HK-2 (cell line): ENCODE measurements at regions not wholly inside any gene's neighbourhood (a gene's known extent, or its start where the extent isn't known, plus 50 kb on each side); places are given as distances from the start of the nearest gene placed in this dataset.
"Not testable (repeated sequence)": the region's sequence is repeated elsewhere in the genome, so short reads cannot be mapped to it uniquely, and the experiment has no call there.

Experiments used
- DNase-seq: peaks from one replicate; pipeline ENCODE4 v3.0.0-alpha.2; 2018; ENCODE audit not compliant: unreplicated experiment

DNA sequence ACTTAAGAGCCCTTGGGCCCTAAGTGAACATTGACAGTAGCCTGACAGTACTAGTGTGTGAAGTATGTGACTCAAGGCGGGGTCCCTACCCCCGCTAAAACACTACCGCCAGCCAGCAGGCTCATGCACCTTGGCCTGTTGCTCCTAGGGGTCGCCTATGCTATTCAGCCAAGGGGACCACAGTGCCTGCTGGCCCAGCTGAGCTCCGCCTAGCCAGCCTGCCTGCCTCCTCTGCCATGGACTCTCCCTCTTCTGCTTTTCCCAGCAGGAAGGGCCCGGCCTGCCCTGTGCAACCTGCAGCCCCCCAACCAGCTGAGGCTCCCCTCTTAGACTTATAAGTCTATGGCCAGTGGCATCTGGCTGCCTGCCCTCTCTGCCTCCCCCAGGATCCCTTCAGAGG, 193.1 kb downstream of the MSX2 start:
- DNase-seq: not testable (repeated sequence)

DNA sequence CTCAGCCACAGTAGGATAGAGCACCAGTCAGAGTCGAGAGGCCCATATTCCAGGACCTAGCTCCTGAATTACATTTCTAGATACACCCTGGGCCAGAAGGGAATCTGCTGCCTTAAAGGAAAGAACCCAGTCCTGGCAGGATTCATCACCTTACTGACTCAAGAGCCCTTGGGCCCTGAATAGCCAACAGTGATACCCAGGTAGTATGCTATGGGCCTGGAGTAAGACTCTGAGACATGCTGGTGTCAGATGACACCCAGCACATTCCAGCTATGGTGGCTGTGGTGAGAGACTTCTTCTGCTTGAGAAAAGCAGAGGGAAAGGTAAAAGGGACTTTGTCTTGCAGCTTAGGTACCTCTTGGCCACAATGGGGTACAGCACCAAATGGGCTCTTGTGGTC, 192.5 kb downstream of the MSX2 start:
- not testable (repeated sequence) for DNase-seq

DNA sequence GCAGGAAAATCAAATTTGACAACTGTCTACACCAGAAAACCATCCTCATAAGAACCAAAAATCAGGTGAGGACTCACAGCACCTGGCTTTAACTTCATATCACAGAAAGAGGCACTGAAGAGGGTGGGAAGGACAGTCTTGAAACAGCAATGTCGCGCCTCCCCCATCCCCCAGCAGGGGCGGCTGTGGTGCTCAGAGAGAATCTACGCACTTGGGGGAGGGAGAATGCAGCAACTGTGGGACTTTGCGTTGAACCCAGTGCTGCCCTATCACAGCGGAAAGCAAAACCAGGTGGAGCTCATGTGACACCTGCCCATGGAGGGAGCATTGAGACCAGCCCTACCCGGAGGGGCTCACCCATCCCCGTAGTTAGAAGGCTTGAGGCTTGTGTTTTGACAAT, 191.8 kb downstream of the MSX2 start:
- DNase-seq: no peak

DNA sequence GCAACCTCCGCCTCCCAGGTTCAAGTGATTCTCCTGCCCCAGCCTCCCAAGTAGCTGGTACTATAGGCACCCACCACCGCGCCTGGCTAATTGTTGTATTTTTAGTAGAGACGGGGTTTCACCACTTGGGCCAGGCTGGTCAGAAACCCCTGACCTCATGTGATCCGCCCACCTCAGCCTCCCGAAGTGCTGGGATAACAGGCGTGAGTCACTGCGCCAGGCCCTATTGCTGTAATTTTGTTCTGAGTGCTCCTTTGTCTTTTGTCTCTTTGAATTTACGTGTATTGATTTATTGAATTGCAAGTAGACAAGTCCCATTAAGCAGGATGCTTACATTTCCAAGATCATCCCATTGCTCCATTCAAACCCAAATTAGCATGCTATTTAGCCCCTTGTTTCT, 186.7 kb downstream of the MSX2 start:
- DNase-seq: no peak

DNA sequence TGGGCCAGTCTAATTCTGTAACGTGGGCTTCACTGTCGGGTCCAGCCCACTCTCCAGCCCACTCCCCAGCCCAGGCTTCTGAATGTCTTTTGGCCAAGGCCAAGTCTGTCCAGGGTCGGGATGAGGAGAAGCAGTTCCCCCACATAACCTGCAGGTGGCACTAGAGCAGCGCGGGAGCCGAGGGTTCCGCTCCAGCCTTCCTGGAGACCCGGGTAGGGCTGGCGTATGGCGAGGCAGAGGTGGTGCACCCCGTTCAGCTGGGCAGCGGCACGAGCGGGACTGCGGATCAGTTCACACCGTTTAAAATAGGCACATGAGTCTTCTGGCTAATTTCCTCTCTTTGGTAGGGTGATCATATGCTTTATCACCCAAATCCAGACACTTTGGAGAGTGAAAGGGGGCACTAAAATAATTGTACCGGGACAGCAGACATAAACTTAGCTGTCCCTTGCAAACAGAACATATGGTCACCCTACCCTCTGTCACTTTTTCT, 185.9 kb downstream of the MSX2 start:
- DNase-seq: peak; percentile 48

DNA sequence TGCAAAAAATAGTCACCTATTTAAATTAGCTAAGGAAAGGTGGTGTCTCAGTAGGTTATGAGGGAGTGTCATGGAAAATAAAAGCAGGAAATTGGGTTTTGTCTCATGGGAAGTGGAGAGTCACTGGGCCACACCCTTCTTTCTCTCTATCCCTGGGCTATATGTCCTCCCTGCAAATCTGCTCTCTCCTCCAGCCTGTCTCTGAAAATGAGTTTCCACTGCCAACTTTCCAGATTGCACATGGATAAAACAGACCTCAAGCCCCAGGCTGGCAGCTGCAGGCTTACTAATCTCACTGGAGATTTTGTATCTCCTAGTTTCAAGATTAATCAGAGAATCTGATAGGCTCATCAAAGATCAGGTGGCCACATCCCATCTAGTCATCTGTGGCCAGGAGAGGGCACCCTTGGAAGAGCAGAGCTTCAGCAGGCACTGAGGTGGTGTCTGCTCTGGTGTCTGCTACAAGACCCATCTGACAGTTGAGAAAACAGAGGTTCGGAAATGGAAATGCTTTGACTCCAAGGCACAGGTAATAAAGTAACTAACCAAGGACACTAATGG, 178.9 kb downstream of the MSX2 start:
- DNase-seq: no peak

DNA sequence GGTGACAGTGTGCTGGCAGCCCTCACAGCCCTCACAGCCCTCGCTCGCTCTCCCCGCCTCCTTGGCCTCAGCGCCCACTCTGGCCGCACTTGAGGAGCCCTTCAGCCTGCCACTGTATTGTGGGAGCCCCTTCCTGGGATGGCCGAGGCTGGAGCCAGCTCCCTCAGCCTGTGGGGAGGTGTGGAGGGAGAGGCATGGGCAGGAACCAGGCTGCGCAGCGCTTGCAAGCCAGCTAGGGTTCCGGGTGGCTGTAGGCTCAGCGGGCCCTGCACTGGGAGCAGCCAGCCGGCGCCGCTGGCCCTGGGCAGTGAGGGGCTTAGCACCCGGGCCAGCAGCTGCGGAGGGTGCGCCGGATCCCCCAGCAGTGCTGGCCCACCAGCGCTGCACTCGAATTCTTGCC, 177.0 kb downstream of the MSX2 start:
- no peak for DNase-seq

DNA sequence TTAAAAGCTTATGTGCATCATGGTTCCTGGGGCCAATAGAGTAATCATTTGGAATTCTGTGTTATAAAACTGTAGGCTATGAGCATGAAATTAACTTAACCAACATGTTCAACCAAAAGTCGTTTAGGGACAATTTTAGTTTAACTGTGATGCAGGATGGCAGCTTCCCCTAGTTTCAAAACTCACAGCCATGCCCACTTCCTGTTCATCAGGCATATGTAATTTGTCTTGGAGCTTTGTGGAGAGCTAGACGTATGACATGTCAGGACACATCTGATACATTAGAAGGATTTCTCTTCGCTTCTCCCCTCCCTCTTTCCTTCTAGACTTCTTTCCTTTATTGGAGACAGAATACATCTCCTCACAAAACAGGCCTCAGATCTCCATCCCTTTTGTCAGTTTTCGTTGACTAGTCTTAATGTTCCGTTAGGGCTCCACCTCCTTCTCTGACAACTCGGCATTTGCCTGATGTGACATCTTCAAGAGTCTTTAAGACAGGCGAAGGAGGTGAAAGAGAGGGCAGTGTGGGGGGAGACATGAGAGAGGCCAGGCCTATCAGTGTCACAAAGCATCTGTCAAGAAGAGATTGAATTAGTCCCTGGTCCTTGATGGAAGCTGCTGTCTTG, 176.0 kb downstream of the MSX2 start:
- no peak for DNase-seq

DNA sequence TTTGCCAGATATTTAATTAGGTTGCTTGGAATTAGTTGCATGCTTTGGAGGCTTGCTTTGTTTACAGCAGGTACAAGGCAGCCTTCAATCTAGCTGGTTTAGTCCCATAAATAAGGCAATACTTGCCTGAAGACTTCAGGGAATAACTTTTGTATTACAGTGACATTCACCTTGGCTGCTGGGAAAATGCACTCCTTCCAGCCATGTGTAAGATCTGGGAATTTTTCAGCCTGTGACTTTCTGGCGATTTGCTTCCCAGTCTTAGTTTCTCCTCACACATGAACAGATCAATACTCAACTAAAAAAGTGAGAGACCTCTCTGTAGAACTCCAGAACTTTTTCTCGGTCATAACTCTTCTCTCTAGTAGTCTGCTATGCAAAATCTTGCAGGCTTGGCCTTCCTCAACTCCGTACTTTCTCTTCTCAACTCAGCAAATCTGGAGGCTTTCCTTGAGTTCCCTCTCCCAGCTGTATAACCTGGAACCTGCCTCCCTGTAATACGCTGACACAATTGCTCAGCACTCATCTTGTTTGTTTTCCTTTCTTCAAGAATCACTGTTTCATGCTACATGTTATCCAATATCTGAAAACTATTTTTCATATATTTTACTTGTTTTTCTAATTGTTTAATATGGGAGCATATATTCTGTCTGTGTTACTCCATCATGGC, 173.0 kb downstream of the MSX2 start:
- DNase-seq: no peak

DNA sequence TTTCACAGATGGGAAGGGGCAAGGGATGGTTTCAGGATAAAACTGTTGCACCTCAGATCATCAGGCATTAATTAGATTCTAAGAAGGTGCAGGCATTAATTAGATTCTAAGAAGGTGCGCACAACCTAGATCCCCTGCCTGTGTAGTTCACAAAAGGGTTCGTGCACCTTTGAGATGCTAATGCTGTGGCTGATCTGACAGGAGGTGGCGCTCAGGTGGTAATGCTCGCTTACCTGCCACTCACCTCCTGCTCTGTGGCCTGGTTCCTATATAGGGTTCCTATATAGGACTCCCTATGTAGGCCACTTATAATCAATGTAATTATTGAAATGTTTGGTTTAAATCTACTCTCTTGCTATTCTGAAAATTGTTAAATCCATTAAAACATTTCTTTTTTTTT, 171.0 kb downstream of the MSX2 start:
- no peak for DNase-seq

DNA sequence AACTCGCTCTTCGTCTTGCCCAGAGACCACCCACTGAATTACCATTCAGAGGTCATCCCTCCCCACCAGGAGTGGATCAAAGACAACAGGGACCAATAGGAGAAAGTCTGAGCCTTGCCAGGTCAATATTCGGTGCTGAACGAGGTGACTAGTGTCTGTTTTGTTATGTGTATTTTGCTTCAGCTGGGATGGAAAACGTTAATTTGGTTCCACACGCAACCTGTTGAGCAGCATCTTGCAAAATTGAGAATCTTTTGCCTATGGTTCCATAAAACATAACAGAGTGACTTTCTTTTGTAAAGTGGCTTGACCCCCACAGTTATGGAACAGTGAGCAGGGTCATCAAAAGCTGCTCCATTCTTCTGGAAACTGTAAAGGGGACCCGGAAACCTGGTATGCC, 168.4 kb downstream of the MSX2 start:
- DNase-seq: no peak

DNA sequence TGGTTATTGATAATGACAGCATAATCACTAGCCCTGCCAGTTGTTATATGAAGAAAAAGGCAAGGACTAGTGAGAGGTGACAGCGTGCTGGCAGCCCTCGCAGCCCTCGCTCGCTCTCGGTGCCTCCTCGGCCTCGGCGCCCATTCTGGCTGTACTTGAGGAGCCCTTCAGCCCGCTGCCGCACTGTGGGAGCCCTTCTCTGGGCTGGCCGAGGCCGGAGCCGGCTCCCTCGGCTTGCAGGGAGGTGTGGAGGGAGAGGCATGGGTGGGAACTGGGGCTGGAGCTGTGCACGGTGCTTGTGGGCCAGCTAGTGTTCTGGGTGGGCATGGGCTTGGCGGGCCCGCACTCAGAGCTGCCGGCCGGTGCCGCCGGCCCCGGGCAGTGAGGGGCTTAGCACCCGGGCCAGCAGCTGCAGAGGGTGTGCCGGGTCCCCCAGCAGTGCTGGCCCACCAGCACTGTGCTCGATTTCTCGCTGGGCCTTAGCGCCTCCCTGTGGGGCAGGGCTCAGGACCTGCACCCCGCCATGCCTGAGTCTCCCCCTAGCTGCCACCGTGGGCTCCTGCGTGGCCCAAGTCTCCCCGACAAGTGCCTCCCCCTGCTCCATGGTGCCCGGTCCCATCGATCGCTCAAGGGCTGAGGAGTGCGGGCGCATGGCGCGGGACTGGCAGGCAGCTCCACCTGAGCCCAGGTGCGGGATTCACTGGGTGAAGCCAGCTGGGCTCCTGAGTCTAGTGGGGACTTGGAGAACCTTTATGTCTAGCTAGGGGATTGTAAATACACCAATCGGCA, 156.2 kb downstream of the MSX2 start:
- DNase-seq: not testable (repeated sequence)

DNA sequence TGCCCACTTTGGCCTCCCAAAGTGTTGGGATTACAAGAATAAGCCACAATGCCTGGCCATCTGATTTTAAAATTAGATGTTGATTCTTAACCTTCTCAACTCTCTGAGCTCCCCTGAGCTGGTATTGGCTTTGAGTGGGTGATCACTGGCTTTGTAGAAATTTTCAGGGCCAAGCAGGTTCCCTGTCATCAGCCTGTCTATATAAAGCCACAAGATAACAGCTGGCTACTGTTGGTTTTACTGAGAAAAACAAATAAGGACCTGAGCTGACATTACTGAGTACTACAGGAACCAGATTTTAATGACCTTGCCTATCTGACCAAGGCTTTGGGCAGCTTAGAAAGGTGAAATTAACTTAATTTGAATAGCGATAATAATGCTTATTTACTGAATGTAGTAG, 153.6 kb downstream of the MSX2 start:
- no peak for DNase-seq

DNA sequence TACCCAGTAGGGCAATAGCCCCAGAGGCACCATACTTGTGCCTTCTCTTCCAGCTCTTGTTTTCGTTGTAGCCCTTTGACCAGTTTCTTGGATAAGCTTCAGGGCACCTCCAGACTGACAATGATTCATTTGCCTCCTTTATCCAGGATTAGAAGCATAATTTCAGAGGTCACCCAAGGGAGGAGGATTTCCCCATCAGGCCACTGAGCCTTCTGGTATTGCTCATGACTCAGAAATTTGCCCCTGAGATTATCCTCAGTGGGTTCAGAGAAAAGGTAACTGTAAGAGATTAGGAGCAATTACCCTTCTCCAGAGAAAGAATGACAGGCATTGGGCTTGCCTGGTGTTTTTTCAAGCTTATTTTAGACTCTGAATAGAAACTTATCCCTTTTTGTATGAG, 147.9 kb downstream of the MSX2 start:
- DNase-seq: no peak

DNA sequence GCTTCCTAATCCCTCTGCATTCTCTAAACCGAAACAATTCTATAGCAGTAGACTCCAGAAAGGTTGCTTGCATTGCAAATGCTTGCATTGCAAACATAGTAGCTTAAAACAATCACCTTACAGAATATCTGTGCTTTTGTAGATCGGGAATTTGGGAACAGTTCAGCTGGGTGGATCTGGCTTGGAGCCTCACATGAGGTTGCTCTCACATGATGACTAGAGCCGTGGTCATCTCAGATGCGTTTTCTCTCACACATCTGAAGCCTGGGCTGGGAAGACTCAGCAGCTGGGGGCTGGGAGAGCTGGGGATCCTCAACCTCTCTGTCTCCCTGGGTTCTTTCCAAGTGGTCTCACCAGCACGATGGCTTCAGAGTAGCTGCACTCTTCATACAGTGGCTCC, 127.8 kb downstream of the MSX2 start:
- no peak for DNase-seq

DNA sequence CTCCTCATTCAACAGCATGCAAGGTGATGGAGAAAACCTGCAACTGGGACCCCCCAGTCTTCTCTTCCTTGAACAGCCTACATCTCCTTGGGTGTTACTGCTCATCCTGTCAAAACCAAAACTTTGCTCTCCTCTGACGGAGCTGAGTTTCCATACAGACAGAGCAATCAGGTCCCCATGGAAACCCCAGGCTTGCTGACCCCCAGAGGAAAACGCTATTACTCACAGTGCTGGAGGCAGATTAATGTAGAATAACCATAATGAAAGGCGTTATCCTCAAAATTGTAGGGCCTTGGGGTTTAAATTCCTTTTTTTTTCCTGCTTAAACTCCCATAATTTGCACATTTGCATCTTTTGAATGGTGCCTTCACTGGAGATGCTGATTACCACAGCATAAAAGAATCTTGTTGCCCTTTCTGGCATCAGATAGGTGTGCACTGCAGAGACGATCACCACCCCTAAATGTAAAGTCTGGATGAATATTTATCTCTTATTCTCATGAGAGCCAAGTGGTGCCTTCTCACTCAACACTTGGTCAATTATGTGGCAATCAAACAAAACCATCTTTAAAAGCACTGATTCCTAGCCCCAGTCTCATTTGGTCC, 126.3 kb downstream of the MSX2 start:
- DNase-seq: no peak

DNA sequence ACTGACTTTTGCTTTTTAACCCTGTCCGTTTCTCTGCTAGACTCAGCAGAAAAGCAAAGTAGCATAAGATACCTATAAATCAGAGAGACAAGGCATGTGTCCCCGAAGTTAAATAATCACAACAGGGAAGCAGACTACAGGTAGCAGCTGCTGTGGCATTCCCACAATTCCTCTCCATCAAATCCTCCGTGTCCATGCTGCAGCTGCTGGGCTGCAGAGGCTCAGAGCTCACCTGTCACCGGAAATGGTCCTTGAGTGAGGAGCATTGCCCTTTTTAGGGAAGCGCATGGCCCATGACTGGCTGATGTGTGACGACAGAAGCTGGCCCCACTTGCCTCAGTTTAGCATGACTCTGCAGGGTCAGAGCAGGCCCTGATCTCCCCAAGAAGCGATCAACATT, 125.0 kb downstream of the MSX2 start:
- DNase-seq: no peak

DNA sequence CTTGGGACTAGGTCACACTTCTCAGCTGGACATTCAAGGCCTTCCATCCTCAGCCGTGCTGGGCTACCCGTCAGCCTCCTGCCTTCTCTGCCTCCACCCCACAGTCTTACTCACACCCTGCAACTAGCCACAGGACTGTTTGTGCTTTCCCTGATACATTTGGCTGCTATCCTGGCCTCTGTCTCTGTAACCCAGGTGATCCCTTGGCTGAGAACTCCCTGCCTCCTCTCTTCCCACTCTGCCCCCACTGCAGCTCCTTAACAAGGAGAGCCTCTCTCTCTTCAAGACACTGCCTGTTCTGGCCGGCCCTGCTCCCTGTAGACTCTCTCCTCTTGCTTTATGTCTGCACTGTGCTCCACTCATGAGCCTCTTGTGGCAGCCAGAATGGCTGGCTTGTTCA, 120.6 kb downstream of the MSX2 start:
- DNase-seq: no peak

DNA sequence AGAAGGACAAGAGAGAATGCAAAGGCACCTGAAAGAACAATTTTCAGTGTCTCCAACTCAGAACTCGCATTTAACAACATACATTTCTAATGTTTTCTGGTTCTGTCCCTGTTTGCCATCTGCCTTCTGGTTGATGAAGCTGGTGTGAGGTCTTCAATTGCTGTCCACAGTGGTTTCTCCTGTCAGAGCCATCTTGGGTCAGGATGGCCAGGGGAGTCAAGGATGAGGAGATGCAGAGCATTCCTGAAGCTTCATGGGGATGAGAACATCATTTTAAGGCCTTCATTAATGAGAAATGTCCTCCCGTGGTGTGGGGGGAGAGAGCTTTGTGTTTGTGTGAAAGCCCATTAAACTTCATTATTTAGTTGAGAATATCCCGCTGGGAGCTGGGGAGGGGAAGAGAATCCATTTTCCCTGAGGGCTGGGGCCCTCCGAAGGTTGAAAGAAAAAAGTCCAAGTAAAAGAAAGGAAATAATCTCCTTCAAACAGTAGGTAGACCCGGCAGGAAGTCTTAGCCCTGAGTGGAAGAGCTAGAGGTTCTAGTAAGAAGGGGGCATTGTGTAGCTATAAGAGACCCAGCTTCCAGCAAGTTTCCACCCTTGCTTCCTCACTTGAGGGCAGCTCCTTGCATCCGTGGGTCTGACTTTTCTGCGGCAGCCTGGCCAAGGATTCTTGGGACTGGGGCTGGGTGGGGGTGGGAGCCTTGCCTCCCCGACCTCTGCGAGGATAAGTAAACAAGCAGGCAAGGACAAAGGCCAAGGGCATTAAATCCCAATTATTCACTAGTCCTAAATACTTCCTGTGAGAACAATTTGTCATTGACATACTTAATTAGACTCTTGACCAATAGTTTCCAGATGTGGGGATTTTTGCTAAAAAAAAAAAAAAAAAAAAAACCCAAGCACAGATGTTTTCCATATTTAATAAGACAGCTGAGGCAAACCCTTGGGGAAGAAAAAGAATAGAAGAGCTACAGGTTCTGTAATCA, 119.2 kb downstream of the MSX2 start:
- DNase-seq: no peak

DNA sequence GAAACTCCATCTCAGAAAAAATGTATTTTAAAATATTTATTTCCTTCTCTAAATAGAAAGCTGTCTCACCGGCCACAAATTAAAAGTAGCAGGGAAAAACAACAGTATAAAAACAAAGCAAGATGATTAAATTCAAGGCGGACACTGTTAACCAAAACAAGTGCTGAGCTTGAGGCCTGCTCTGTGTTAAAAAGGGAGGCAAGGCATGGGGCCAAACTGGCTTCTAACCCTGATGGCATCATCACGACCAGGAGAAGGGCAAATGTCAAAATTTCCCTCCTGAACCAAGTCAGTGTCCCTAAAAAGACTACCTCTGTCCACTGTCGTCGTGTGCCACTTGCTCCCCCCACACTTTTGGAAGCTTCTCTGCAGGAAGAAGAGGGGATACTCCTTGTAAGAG, 116.1 kb downstream of the MSX2 start:
- no peak for DNase-seq

DNA sequence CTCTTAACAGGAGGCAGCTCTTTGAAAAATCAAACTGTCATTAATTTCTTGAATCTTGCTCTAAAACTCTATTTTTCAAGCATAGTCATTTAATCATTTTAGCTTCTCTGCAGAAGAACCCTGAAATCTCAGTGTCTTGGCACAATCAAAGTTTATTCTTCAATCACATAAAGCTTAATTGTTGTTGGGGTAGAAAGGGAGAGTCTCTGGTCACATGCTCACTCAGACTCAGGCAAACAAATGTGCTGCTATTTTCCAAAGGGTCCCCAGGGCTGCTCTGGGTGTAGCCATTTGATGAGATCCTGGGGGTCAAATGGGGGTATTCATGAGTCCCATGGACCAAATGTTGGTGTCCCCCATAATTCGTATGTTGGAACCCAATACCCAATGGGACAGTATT, 114.8 kb downstream of the MSX2 start:
- no peak for DNase-seq
